Activated CD8-positive, alpha-beta memory T cell treated with anti-CD3 and anti-CD28 coated beads for 36 hours (primary cell): ENCODE measurements at regions not wholly inside any gene's neighbourhood (a gene's known extent, or its start where the extent isn't known, plus 50 kb on each side); places are given as distances from the start of the nearest gene placed in this dataset.

Source experiments
- CTCF ChIA-PET: fragments of 350-600 bp; sonication (Branson Sonifier 250); formaldehyde crosslinking; loops from one replicate; lab custom pipeline; 2021; ENCODE audit warnings: antibody characterized with exemption; lab: Charles Lee
- POLR2A ChIA-PET: fragments of 350-600 bp; sonication (Branson Sonifier 250); formaldehyde crosslinking; loops from one replicate; lab custom pipeline; 2021; ENCODE audit warnings: antibody characterized with exemption; lab: Charles Lee

DNA sequence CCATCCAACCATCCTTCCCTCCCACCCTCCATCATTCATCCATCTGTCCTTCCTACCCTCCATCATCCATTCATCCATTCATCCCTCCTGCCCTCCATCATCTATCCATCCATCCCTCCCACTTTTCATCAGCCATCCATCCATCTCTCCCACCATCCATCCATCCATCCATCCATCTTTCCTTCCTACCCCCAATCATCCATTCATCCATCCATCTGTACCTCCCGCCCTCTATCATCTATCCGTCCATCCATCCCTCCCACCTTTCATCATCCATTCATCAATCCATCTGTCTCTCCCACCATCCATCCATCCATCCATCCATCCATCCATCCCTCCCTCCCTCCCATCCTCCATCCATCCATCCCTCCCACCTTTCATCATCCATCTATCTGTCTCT is 968.8 kb downstream of the BRD1 start:
- POLR2A ChIA-PET: no interaction called here
- CTCF ChIA-PET: no interaction called here

DNA sequence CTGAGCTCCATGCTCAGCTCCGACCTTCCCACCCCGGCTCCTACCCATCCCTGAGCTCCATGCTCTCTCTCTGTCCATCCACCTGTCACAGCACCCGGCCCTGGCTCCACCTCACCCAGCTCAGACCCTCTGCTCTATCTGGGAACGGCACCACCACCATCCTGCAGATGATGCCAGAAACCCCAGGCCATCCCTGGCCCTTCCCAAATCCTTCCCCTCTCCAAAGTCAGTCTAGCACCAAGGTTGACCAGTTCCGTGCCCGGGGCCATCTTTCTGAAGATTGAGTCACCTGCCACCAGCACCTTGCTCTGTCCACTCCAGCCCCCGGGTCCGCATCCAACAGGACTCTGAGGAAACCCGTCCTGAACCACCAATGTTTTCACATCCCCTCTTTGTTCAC is 969.6 kb downstream of the BRD1 start:
- ChIA-PET CTCF (no interaction called here), POLR2A (no interaction called here)

DNA sequence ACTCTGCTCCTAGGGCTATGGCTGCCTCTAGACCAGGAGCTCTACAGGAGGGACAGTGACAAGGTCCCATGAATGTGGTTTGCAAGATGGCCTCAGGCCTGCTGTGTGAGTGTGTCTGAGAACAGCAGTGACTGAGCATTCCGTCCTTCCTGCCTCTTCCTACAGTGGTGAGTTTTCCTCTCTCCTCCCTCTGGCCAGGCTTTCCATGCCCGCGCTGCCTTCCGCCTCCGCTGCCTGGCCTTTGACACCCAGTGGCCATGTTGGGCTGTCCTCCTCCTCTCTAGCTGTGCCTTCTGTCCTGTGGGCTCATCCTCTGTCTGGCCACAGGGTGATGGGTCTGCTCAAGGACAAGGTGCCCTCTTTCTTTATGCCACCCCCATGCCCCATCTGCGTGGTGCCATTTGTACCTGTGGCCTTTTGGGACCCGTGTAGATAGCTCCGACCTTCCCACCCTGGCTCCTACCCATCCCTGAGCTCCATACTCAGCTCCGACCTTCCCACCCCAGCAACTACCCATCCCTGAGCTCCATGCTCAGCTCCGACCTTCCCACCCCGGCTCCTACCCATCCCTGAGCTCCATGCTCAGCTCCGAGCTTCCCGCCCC is 970.4 kb downstream of the BRD1 start:
- CTCF ChIA-PET: no interaction called here
- POLR2A ChIA-PET: no interaction called here

DNA sequence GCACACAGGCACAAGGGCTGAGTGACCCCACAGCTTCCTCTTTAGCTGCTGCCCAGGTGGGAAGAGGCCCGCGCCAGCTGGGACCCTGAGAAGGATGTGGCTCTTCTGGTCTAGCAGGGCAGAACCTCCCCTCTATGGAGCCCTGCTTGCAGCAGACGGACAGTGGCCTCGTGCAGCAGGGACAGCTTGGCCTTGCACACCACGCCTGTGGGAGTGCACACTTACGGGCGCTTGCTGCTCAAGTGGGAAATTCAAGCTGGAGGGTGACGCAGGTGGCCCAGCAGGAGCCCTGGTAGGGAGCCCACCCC is 971.4 kb downstream of the BRD1 start:
- ChIA-PET CTCF (no interaction called here), POLR2A (no interaction called here)

DNA sequence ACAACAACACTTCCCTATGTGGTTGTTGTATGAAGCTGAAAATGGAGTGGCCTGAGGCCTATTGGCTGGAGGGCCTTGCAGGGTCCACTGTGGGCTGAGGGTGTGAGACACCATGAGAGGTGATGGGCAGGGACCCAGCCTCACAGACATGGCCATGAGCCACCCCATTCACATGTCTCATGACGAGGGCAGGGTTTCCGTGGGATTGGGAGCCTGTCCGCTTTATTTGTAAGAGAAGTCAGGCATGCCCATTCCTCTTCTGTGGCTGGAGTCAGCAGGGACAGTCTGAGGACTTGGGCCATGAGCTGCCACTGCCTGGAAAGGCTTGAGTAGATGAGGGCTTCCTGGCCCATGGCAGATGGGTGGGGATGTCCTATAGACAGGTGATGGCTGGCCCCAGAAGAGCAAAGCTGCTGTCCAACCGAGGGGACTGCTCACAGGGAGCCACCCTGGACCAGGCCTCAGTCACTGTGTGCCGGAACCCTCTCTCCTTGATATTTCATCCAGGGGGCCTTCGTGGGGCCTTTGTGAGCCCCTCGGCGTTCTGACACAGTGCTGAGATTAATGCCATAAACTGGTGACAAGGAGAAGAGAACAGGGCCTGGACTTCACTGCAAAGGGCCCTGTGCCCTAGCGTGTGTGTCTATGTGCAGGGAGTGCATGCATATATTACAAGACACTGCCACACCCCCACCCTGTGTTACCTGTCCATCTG is 971.9 kb downstream of the BRD1 start:
- POLR2A ChIA-PET: no interaction called here
- CTCF ChIA-PET: no interaction called here

DNA sequence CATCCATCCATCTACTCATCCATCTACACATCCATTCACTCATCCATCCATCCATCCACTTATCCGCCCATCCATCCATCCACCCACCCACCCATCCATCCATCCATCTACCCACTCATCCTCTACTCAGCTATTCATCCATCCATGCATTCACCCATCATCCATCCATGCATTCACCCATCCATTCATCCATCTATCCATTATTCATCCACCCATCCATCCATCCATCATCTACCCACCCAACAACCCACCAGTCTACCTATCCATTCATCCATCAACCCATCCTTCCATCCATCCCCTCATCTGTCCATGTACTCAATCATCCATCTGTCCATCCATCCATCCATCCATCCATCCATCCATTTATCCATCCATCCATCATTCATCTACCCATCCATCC is 972.7 kb downstream of the BRD1 start:
- POLR2A ChIA-PET: no interaction called here
- CTCF ChIA-PET: no interaction called here

DNA sequence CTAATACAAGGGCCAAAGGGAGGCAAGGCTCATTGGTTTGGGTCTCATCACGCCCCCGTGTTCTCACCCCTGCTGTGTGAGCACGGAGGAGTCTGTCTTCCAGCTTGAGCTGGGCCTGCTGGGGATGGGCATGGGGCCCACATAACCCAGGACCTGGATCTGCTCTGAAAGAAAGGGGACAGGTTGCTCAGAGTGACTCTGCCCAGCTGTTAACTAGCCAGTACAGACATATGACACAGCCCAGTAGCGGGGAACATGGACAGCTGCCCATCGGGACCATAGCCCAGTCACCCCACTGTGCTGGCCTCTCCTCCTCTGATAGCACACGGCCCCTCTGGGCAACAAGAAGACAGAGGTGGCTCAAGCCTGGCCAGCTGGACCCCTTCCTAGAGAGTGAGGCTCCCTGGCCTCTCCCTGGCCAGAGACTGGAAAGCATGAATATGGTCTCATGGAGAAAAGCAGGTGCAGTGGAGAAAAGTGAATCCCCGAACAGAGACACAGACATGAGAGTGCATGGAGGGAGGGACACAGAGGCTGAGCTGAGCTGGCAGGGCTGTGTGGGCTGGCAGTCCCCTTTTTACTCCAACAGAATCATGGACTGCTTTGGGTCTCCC is 973.9 kb downstream of the BRD1 start:
- ChIA-PET POLR2A (no interaction called here), CTCF (no interaction called here)

DNA sequence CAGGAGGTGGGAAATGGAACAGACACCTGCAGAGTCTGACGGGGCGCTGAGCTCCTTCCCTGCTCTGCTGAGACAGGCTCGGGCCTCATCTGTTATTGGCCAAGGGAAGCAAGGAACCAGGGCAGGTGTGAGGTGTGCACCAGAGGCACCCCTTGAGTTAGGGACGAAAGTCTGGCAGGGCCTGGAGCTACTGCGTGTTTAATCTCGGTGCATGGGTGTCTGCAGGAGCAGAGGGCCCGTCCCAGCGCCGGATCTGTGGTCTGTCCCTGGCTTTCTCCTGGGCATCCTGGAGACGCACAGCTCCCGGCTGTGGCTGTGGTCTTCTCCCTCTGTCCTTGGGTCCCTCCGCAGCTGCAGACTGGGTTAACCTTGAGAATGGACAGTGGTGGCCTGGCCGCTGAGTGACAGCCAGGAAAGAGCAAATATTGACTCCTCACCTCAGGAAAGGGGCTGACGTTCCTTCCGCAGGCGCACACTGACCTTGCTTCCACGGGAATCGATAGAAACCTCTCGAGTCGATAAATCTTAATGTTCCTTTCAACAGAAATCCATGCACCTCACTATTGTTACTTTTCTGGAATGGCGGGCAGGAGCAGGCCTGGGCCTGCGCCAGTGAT is 975.6 kb downstream of the BRD1 start:
- POLR2A ChIA-PET: no interaction called here

DNA sequence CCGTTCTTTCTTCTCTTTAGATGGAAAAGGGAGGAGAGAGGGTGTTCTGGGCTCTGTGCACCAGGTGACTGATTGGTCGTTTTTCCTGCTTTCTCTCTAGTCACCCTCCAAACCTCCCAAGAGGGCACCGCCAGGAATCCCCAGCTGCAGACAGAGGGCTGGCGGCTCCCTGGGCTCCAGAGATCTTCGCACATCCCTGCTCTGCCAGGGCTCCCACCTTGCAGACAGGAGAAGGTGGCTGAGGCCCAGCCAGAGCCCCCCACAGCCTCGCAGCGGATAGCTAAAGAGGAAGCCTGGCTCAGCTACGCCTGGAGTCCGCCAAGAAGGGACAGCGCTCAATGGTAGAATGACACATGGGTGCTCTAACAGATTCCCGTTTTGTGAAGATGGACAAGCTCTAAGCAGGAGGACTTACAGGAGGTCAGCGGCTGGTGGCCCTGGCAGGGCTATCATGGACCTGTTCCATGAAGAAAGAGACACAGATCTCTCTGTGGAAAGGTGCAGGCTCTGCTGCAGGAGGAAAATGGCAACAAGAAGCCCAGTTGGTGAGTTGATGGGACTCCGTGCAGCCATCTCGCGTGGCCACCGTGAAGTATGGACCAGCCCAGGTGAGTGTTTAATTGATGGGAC is 976.9 kb downstream of the BRD1 start:
- ChIA-PET POLR2A (no interaction called here), CTCF (no interaction called here)

More for the DNA sequence above, 975.6 kb downstream of the BRD1 start:
- CTCF ChIA-PET: no interaction called here

DNA sequence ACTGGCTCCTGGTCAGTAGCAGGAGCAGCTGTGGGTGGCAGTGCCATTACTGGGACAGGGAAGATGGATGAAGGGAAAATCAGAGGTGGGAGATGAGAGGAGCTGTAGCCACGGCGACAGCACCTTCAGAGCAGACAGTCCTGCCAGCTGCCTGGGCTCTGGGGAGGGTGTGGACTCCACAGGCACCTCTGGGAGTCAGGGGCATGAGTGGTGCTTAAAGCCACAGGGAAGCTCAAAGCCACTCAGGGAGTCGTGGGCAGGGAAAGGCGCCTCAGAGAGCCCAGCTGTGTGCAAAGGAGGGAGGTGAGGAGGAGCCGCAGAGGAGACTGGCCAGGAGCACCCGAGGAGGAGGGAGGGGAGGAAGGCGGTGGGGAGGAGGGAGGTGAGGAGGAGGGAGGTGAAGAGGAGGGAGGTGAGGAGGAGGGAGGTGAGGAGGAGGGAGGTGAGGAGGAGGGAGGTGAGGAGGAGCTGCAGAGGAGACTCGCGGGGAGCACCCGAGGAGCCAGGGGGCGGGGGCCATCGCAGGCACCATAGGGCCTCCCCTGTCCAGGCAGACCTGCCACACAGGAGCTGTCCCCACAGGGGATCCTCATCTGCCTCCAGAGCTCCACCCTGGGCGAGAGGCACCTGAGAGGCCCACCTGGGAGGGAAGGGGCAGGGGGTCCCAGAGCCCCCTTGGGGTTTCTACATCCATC is 977.6 kb downstream of the BRD1 start:
- CTCF ChIA-PET: no interaction called here
- POLR2A ChIA-PET: no interaction called here

DNA sequence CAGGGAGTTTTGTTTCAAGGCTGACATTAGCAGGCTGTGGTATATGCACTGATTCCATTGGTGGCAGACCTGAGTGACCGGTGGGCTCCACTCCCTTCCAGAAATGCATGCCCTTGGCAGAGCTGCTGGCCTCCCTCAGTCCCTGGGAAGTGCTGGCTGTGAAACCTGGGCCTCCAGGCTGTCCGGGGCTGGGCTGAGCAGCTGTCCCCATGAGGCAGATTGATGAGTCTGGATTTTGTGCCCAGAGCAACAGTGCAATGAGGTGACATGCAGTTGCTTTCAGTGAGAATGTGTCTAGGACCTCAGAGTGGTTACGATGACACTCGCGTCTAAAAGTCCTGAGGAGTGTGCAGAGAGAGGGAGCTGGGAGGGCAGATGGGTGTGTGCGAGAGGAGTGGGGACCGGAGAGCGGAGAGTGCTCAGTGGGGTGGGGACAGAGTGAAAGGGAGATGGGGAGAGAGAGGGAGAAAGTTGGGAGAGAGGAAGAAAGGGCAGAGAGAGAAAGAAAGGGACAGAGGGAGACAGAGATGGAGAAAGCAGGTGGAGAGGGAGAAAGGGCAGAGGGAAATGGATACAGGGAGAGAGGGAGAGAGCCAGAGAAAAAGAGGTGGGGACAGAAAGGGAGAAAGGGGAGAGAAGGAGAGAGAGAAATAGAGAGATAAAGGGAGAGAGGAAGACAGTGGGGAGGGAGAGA is 978.3 kb downstream of the BRD1 start:
- ChIA-PET POLR2A (no interaction called here), CTCF (no interaction called here)

DNA sequence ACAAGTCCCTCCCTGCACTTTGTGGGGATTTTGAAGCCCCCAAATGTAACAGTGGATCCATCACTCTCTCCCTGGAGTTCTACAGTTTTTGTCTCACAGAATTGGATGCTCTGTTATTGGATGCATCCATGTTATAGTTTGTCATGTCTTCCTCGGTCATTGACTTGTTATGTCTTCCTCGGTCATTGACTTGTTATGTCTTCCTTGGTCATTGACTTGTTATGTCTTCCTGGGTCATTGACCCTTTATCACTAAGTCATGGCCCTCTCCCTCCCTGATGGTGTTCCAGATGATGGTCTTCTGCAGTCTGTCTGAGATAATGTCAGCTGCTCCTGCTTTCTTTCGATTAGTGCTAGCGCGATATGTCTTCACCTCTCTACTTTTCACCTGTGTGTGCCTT is 981.5 kb downstream of the BRD1 start:
- ChIA-PET CTCF (no interaction called here), POLR2A (no interaction called here)

DNA sequence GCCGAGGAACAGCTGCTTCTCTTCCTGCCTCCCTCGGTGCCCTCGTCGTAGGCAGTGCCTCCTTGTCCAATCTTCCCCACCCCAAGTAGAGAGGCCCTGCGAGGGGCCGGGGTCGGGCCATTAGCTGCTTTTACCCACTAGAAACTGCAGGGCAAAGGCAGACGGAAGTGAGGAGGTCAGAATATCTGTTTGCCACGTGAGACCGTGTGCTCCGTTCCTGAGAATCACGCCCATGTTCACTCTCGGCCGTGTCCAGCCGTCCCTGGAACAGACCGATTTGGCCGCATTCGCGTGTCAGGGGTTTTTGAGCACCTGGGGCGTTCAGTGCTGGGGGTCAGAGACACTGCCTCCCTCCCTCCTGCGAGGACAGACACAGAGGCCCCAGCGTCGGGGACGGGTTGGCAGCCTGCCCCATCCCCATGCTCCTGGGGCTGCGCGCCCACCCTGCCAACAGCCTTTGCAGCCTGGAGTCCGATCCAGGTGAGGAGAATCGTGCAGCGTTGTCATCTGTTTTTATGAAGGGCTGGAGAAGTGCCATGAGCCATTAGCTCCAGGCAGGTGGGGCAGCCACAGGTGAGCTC is 982.2 kb downstream of the BRD1 start:
- ChIA-PET CTCF (no interaction called here), POLR2A (no interaction called here)

DNA sequence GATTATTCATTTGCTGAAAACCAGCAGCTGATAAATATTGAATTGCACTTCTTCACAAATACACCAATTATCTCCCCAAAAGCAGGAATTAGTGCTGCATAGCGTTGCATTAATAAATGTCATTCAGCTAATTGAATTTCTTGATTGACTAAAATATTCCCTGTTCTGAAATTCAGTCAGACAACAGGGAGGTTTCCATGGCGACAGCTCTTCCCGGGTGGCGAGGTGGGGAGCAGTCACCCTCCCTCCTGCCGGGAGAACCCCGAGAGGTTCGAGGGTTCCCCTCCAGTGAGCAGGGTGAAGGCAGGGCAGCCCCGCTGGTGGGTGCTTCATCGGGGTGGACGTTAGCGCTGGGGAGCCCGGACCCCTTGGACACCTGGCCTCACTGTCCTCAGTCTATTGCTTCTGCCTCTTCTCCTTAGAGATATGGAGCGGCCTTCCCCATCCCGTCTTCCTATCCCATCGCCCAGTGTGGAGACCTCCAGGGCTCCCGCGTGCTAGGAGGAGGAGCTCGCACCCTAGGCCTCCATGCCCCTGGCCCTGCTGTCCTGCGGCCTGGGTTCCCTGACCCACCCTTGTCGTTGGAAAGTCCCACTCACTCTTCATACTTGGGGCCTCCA is 983.5 kb downstream of the BRD1 start:
- CTCF ChIA-PET: no interaction called here
- POLR2A ChIA-PET: no interaction called here

DNA sequence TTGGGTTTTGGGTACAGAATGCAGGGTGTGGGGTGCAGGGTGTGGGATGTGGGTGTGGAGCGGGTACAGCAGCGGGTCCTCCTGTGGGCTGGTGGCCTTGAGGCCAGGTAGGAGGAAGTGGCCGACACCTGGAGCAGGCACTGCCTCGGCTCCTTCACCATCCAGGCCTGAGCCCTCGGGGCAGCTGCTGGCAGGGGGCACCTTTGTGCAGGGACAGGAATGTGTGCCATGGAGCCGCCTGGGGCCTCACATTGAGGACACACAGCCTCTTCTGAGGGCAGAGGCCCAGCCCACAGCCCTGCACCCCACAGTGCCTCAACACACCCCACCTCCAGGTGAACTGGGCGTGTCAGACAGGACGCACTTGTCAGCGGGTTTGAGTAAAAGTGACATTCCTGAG is 984.0 kb downstream of the BRD1 start:
- ChIA-PET CTCF (no interaction called here), POLR2A (no interaction called here)

DNA sequence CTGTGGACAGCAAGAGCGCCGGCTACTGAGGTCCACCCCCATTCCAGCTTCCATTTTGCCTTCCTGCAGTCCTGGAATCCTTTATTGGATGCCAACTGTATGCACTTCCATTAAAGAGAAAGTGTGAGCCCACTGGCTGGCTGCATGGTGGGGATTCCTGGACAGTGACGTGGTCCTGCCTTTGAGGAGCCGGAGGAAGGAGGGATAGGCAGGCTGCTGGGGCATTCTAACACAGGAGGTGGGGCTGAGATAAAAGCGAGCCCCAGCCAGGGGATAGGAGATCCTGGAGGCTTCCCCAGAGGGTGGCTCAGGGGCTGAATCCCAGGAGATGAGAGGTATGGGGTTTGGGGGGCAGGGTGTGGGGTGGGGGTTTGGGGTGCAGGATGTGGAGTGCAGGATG is 984.7 kb downstream of the BRD1 start:
- CTCF ChIA-PET: no interaction called here
- POLR2A ChIA-PET: no interaction called here

DNA sequence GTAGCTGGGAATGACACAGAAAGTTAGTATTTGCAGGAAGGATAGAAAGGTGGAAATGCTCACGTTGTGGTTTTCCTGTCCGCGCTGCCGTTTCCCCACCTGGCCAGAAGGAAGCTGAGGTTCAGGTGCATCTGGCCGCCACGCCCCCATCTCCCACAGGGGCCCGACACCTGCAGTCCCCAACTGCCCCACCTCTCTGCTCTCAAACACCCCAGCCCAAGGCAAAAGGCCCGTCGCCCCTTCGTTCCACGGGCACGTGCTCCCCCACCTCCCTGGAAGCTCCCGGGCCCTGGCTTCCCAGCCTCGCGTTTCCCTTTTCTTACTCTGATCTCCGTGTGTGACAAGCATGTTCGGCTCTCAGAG is 985.1 kb downstream of the BRD1 start:
- POLR2A ChIA-PET: no interaction called here
- CTCF ChIA-PET: no interaction called here

DNA sequence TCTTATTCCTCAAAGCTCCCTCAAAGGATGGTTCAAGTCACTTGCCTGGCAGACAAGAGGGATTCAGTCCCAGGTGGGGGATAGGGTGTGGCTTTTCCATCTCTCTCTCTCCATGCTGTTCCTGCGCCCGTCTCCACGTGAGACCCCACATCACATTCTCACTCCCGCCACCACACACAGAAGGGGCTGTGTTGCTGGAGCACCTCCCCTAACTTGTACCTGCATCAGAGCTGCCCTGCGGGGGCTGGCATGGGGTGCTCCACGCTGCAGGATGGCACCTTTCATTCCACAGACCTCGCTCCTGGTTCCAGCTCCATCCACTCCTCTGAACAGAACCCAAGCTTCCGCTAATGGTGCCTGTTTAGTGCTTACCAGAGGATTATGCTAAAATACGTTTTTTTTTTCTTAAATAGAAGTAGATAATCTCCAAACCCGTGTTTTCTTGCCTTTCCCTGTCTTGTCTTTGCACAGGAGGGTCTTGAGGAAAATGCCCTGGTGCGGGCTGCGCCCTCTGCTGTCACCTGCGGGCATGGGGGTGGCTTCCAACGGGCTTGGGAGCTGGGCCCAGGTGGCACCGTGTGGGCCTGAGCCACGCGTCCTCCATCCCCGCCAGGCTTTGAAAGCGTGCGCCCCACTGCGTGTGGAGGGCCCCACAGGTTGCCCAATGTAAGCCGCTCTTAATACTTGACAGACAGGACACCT is 985.6 kb downstream of the BRD1 start:
- POLR2A ChIA-PET: no interaction called here
- CTCF ChIA-PET: no interaction called here
